ENCODE measurements at regions not wholly inside any gene's neighbourhood (a gene's known extent, or its start where the extent isn't known, plus 50 kb on each side); places are given as distances from the start of the nearest gene placed in this dataset.

- H3K27me3 Mint-ChIP-seq (ENCODE audit: insufficient read depth, unreplicated experiment): peaks cover 3% of the 10 kb centered on the region
- CTCF ChIA-PET: no interaction called here
- no peak for DNase-seq
- intact Hi-C loops (cut with micrococcal nuclease; ENCODE audit: unreplicated experiment): no loop called here
- H3K4me1 ChIP-seq: peaks cover 5% of the 10 kb centered on the region; the same call in 1 of the 2 replicates
- H3K9me3 Mint-ChIP-seq (ENCODE audit: unreplicated experiment): no peaks in the 10 kb centered on the region
- H3K36me3 Mint-ChIP-seq (ENCODE audit: insufficient read depth, unreplicated experiment): no peaks in the 10 kb centered on the region
- POLR2A ChIA-PET: no interaction called here
- TF ChIP-seq, protein P1, sequence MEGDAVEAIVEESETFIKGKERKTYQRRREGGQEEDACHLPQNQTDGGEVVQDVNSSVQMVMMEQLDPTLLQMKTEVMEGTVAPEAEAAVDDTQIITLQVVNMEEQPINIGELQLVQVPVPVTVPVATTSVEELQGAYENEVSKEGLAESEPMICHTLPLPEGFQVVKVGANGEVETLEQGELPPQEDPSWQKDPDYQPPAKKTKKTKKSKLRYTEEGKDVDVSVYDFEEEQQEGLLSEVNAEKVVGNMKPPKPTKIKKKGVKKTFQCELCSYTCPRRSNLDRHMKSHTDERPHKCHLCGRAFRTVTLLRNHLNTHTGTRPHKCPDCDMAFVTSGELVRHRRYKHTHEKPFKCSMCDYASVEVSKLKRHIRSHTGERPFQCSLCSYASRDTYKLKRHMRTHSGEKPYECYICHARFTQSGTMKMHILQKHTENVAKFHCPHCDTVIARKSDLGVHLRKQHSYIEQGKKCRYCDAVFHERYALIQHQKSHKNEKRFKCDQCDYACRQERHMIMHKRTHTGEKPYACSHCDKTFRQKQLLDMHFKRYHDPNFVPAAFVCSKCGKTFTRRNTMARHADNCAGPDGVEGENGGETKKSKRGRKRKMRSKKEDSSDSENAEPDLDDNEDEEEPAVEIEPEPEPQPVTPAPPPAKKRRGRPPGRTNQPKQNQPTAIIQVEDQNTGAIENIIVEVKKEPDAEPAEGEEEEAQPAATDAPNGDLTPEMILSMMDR (IDR thresholded peaks at IDR 0.05; ENCODE audit: insufficient read depth in 1 of 2, low read depth in 1 of 2, low read length in 1 of 2, severe bottlenecking in 1 of 2, unreplicated experiment in 1 of 2): no peak
- no peak overlapping the region for H3K4me3 Mint-ChIP-seq (ENCODE audit: unreplicated experiment)
- no TSS peak for BruUV-seq (replicated peaks)
- no peaks in the 10 kb centered on the region for H3K4me1 Mint-ChIP-seq (ENCODE audit: low read depth, unreplicated experiment)
- no peaks in the 10 kb centered on the region for H3K27me3 ChIP-seq (replicated peaks; ENCODE audit: control insufficient read depth, insufficient read depth, low read length)
- no peak overlapping the region for H3K27ac Mint-ChIP-seq (ENCODE audit: unreplicated experiment)
- H3K36me3 ChIP-seq (ENCODE audit: control insufficient read depth, insufficient read depth, low read length): no peaks in the 10 kb centered on the region
- H3K9me3 ChIP-seq: no peaks in the 10 kb centered on the region
- H3K4me3 ChIP-seq (ENCODE audit: low read depth, low read length): no peak overlapping the region
Observed at GRCh38 chr4:77229433-77229832, 72.4 kb downstream of the CCNG2 start.

- H3K27me3 ChIP-seq (replicated peaks; ENCODE audit: control insufficient read depth, insufficient read depth, low read length): no peaks in the 10 kb centered on the region; the same call in 1 of the 2 replicates
- POLR2A ChIA-PET: no interaction called here
- H3K36me3 ChIP-seq (ENCODE audit: control insufficient read depth, insufficient read depth, low read length): no peaks in the 10 kb centered on the region
- DNase-seq: no peak
- H3K4me3 Mint-ChIP-seq (ENCODE audit: unreplicated experiment): no peak overlapping the region
- CTCF ChIA-PET: no interaction called here
- intact Hi-C loops (cut with micrococcal nuclease; ENCODE audit: unreplicated experiment): no loop called here
- TF ChIP-seq, protein P1 (IDR thresholded peaks at IDR 0.05; ENCODE audit: insufficient read depth in 1 of 2, low read depth in 1 of 2, low read length in 1 of 2, severe bottlenecking in 1 of 2, unreplicated experiment in 1 of 2): no peak
- H3K27me3 Mint-ChIP-seq (ENCODE audit: insufficient read depth, unreplicated experiment): peaks cover 9% of the 10 kb centered on the region
- H3K4me1 ChIP-seq: no peaks in the 10 kb centered on the region
- no peak overlapping the region for H3K4me3 ChIP-seq (ENCODE audit: low read depth, low read length)
- H3K9me3 Mint-ChIP-seq (ENCODE audit: unreplicated experiment): no peaks in the 10 kb centered on the region
- no peaks in the 10 kb centered on the region for H3K4me1 Mint-ChIP-seq (ENCODE audit: low read depth, unreplicated experiment)
- BruUV-seq (replicated peaks): no TSS peak
- no peaks in the 10 kb centered on the region for H3K9me3 ChIP-seq
- H3K36me3 Mint-ChIP-seq (ENCODE audit: insufficient read depth, unreplicated experiment): no peaks in the 10 kb centered on the region
- no peak overlapping the region for H3K27ac Mint-ChIP-seq (ENCODE audit: unreplicated experiment)
Observed at GRCh38 chr4:77232653-77233052, 75.6 kb downstream of the CCNG2 start.

DNA sequence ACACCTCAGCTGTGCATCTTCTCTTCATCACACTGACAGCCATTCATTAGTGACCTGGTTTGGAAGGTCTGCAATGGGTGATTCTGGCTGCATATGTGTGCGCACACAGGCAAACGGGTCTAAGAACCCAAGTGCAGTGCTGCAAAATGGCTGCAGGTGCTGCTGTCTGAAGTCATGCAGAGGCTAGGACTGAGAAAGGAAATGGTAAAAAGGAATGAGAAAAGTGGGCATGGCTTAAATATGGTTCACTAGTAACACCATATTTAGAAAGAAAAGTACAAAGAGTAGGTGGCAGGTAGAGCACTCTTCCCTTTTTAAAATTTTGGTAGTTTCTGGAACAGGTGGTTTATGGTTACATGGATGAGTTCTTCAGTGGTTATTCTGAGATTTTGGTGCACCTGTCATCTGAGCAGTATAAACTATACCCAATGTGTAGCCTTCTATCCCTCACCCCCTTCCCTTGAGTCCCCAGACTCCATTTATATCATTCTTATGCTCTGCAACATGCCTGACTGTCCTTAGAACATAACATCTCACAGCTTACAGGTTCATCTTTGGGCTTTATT lies 78.4 kb downstream of the CCNG2 start:
- Mint-ChIP-seq H3K27me3 (ENCODE audit: insufficient read depth, unreplicated experiment) (peaks cover 9% of the 10 kb centered on the region), H3K9me3 (ENCODE audit: unreplicated experiment) (no peaks in the 10 kb centered on the region), H3K4me3 (ENCODE audit: unreplicated experiment) (no peak overlapping the region), H3K36me3 (ENCODE audit: insufficient read depth, unreplicated experiment) (no peaks in the 10 kb centered on the region), H3K4me1 (ENCODE audit: low read depth, unreplicated experiment) (no peaks in the 10 kb centered on the region), H3K27ac (ENCODE audit: unreplicated experiment) (no peak overlapping the region)
- Histone ChIP-seq H3K4me3 (ENCODE audit: low read depth, low read length) (no peak overlapping the region), H3K36me3 (ENCODE audit: control insufficient read depth, insufficient read depth, low read length) (no peaks in the 10 kb centered on the region), H3K9me3 (no peaks in the 10 kb centered on the region), H3K4me1 (no peaks in the 10 kb centered on the region), H3K27me3 (replicated peaks; ENCODE audit: control insufficient read depth, insufficient read depth, low read length) (no peaks in the 10 kb centered on the region; the same call in 1 of the 2 replicates)
- no TSS peak for BruUV-seq (replicated peaks)
- TF ChIP-seq, protein P1 (IDR thresholded peaks at IDR 0.05; ENCODE audit: insufficient read depth in 1 of 2, low read depth in 1 of 2, low read length in 1 of 2, severe bottlenecking in 1 of 2, unreplicated experiment in 1 of 2): no peak
- intact Hi-C loops (cut with micrococcal nuclease; ENCODE audit: unreplicated experiment): no loop called here
- POLR2A ChIA-PET: no interaction called here
- DNase-seq: no peak
- CTCF ChIA-PET: no interaction called here
